Lower leg skin (tissue), 4 donors: ENCODE measurements at regions not wholly inside any gene's neighbourhood (a gene's known extent, or its start where the extent isn't known, plus 50 kb on each side); places are given as distances from the start of the nearest gene placed in this dataset.
"Not testable (repeated sequence)": the region's sequence is repeated elsewhere in the genome, so short reads cannot be mapped to it uniquely, and the experiment has no call there.

Experiments
- DNase-seq, 2 donors: peaks; one replicate each; pipeline ENCODE4 v3.0.0-alpha.2; 2019; ENCODE audit warnings: low spot score in 2 of 2
- H3K4me3 ChIP-seq: fragments of 200-600 bp; sonication (generic); 2 replicates; pipeline ENCODE4 v1.5.1; 2017; ENCODE audit warnings: mild to moderate bottlenecking, low read depth; ENCODE audit not compliant: poor library complexity, severe bottlenecking
- CTCF ChIP-seq, 3 donors: fragments of 450-650 bp; IDR thresholded peaks; one replicate each; pipeline ENCODE4 v1.5.1; 2016; ENCODE audit warnings: antibody characterized with exemption in 3 of 3, mild to moderate bottlenecking in 3 of 3, moderate library complexity in 2 of 3
- POLR2A ChIP-seq, 2 donors: fragments of 450-650 bp; IDR thresholded peaks; one replicate each; pipeline ENCODE4 v1.6.1; 2016 to 2017; ENCODE audit warnings: antibody characterized with exemption in 2 of 2, mild to moderate bottlenecking in 1 of 2, moderate library complexity in 1 of 2
- WGBS, 2 donors: methylation state at CpG; one replicate each; pipeline ENCODE4 v1.1.5; 2018; 5-methylcytosine and 5-hydroxymethylcytosine counted together
- intact Hi-C: fragments of 100-400 bp; cut with DNase I; formaldehyde crosslinking; loops from one replicate; pipeline ENCODE4 v1.15.0; 2023; ENCODE audit warnings: low total_unique reads

DNA sequence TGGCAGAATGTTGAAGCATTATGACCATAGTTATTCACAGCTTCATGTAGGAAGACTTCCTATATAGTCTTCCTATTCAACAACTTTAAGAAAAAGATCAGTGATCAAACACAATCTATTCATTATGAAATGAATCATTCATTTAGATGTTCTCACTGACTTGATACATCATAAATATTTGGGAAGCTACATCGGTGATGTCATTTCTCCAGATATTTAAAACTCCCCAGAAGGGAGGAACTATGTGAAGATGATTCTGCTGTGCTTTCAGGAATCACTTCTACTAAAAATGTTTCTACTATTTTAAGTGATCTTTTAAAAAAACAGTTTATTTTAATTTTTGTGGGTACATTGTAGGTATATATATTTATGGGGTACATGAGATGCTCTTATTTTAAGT, 316.4 kb downstream of the BCAT1 start:
- intact Hi-C loops: no loop called here
- H3K4me3 ChIP-seq: no peak overlapping the region
- DNase-seq: no peak
- 72 to 78% methylated on average over 1 of the region's 1 CpG for WGBS, 2 donors
- no peak for TF ChIP-seq CTCF (IDR thresholded peaks at IDR 0.05)
- no peak for TF ChIP-seq POLR2A (IDR thresholded peaks at IDR 0.05)

- 68 to 77% methylated on average over 3 of the region's 3 CpGs for WGBS, 2 donors
- TF ChIP-seq CTCF (IDR thresholded peaks at IDR 0.05) (no peak), POLR2A (IDR thresholded peaks at IDR 0.05) (no peak)
- no peak for DNase-seq
- intact Hi-C loops: no loop called here
- H3K4me3 ChIP-seq: no peak overlapping the region
These were observed 317.1 kb downstream of the BCAT1 start for GRCh38 chr12:24631676-24632426.

DNA sequence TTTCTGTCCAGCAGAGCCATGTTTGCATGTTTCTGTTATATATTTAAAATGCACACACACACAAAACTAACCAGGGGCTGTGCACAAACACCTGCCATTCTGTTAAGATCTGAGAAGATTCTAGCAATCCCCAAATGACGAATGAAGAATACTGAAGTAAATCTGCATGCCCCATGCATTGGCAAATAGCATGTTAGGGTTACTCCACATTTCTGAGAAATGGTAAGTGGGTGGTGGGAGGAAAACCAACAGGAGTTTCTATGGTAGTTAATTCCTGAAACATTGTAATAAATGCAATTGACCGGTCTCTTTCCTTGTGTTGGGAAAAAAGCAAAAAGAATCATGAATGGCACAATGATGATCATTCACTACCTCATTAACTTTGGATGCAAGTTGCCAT, 318.0 kb downstream of the BCAT1 start:
- TF ChIP-seq CTCF (IDR thresholded peaks at IDR 0.05) (no peak), POLR2A (IDR thresholded peaks at IDR 0.05) (no peak)
- no peak overlapping the region for H3K4me3 ChIP-seq
- intact Hi-C loops: no loop called here
- 82 to 94% methylated on average over 2 of the region's 2 CpGs for WGBS, 2 donors
- no peak for DNase-seq

GRCh38 chr12:24630446-24630845, 318.5 kb downstream of the BCAT1 start:
- 69 to 86% methylated on average over 1 of the region's 1 CpG for WGBS, 2 donors
- TF ChIP-seq POLR2A (IDR thresholded peaks at IDR 0.05) (no peak), CTCF (IDR thresholded peaks at IDR 0.05) (no peak)
- H3K4me3 ChIP-seq: no peak overlapping the region
- no peak for DNase-seq
- intact Hi-C loops: no loop called here

GRCh38 chr12:24625103-24625502, 323.8 kb downstream of the BCAT1 start:
- H3K4me3 ChIP-seq: no peak overlapping the region
- TF ChIP-seq CTCF (IDR thresholded peaks at IDR 0.05) (no peak), POLR2A (IDR thresholded peaks at IDR 0.05) (no peak)
- no peak for DNase-seq
- WGBS, 2 donors: 93 to 100% methylated on average over 2 of the region's 2 CpGs
- intact Hi-C loops: no loop called here

DNA sequence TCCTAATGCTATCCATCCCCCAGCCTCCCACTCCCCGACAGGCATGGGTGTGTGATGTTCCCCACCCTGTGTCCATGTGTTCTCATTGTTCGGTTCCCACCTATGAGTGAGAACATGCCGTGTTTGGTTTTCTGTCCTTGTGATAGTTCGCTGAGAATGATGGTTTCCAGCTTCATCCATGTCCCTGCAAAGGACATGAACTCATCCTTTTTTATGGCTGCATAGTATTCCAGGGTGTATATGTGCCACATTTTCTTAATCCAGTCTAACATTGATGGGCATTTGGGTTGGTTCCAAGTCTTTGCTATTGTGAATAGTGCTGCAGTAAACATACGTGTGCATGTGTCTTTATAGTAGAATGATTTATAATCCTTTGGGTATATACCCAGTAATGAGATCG, 328.9 kb downstream of the BCAT1 start:
- intact Hi-C loops, H3K4me3 ChIP-seq, DNase-seq: not testable (repeated sequence)
- WGBS, 2 donors: 92 to 94% methylated on average over 6 of the region's 6 CpGs
